Activated CD8-positive, alpha-beta memory T cell treated with anti-CD3 and anti-CD28 coated beads for 4 hours (primary cell): ENCODE measurements at regions not wholly inside any gene's neighbourhood (a gene's known extent, or its start where the extent isn't known, plus 50 kb on each side); places are given as distances from the start of the nearest gene placed in this dataset.
A peak's percentile ranks its signal among the peaks of the same experiment; 100 is the strongest.
"Not testable (repeated sequence)": the region's sequence is repeated elsewhere in the genome, so short reads cannot be mapped to it uniquely, and the experiment has no call there.

Experiments
- DNase-seq, 2 donors: peaks; one replicate each; pipeline ENCODE4 v3.0.0-alpha.2; 2020; ENCODE audit warnings: low read depth in 2 of 2

DNA sequence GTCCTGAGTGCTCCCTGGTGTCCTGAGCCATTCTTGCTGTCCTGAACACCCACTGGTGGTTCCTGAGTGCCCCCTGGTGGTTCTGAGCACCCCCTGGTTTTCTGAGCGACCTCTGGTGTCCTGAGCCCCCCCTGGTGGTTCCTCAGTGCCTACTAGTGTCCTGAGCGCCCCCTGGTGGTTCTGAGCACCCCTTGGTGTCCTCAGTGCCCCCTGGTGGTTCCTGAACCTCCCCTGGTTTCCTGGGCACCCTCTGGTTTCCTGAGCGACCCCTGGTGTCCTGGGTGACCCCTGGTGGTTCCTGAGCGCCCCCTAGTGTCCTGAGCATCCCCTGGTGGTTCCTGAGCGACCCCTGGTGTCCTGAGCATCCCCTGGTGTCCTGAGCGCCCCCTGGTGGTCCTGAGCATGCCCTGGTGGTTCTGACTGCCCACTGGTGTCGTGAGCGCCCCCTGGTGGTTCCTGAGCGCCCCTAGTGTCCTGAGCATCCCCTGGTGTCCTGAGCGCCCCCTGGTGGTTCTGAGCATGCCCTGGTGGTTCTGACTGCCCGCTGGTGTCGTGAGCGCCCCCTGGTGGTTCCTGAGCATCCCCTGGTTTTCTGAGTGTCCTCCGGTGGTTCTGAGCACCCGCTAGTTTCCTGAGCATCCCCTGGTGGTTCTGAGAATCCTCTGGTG lies 473.1 kb downstream of the TMEM121 start:
- peak in 1 of 2 donors; percentile 58 for DNase-seq

DNA sequence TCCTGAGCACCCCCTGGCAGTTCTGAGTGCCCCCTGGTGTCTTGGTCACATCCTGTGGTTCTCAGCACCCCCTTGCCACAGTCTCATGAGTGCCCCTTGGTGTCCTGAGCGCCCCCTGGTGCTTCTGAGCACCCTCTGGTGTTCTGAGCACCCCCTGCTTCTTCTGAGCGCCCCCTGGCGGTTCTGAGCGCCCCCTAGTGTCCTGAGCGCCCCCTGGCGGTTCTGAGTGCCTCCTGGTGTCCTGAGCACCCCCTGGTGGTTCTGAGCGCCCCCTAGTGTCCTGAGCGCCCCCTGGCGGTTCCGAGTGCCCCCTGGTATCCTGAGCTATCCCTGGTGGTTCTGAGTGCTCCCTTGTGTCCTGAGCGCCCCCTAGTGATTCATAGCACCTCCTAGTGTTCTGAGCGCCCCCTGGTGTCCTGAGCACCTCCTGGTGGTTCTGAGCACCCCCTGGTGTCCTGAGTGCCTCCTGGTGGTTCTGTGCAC lies 473.7 kb downstream of the TMEM121 start:
- DNase-seq = not testable (repeated sequence)

DNA sequence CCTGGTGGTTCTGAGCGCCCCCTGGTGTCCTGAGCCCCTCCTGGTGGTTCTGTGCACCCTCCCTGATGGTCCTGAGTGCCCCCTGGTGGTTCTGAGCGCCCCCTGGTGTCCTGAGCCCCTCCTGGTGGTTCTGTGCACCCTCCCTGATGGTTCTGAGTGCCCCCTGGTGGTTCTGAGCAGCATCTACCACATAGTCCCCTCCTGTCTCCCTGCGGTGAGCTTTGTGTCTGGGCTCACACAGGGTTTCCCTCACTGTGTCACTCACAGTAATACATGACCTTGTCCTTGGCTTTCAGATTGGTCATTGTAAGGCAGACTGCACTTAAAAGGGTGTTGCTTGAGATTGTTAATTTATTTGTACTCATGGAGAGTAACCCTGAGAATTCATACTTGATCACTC lies 474.9 kb downstream of the TMEM121 start:
- not testable (repeated sequence) for DNase-seq

DNA sequence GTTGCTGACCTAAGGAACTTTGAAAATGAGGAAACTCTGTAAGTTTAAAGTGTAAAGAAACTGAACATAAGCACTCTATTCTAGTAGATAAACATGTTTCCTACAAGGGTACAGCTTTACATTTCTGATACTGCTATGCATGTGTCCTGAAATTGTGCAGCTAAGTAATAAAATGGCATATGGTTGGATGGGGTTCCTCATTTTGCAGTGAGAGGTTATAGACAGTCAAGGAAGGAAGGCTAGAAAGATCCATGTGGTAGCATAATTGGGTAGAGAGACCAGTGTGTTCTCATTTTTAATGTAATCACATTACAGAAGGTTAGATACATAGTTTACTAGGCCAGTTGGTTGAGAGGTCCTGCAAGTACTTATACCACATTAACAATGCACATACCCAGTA lies 477.0 kb downstream of the TMEM121 start:
- DNase-seq = no peak

DNA sequence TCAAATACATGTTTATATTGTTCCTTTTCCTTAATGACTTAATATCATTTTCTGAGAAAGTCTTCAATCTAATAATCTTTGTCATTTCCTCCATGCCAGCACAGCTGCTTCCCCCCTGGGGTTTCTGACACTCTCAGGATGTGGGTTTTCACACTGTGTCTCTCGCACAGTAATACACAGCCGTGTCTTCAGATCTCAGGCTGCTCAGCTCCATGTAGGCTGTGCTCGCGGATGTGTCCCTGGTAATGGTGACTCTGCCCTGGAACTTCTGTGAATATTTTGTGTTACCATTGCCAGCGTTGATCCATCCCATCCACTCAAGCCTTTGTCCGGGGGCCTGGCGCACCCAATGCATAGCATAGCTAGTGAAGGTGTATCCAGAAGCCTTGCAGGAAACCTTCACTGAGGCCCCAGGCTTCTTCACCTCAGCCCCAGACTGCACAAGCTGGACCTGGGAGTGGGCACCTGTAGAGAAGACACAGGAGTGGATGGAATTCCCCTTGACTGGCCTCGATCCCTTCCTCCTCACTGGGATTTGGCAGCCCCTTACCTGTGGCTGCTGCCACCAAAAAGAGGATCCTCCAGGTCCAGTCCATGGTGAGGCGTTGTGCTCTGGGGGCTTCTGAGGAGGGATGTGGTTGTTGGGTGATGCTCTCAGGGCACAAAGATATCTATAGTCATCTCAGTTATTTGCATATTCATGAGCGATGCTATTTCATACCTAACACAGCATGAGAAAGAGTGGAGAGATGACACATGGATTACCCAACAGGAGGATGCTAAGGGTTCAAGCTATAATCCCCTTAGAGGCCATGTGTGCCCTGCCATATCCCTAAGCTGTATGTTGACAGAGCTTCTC lies 478.8 kb downstream of the TMEM121 start:
- DNase-seq = peak; percentile 34 to 54

DNA sequence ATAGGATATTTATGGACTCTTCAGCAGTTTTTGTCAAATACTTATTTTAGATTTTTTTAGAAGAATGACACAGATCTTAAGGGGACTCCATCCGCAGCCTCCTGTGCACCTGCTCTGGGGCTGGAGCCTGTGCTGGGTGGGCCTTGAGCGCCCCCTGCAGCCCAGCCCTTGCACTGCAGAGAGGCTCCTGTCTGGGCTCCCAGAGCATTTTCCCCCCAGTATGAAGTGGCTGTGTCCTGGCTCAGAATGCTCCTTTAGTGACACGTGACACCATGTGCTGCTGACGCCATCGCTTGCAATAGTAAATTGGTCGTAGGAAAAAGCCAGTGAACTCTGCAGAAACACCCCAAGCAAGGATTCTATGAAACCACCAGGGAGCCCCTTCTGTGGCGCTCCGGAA lies 479.7 kb downstream of the TMEM121 start:
- peak in 1 of 2 donors; percentile 39 for DNase-seq

DNA sequence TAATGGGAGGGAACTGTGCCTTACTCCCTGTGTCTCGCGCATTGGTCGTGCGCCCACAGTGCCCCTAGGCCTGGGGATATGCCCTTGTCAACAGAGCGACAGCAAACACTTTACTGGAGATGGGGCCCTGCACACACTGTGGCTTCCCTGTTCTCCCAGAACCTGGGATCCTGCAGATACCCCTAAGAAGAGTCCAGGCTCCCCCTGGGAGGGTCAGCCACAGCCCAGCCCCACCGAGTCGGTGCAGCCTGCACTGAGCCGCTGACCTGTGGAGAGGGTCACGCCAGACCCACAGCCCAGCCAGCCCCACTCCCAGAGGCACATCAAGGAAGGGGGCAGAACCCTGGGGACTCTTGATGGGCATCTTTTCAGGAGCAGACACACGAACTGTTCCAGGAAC lies 480.3 kb downstream of the TMEM121 start:
- DNase-seq = not testable (repeated sequence)

DNA sequence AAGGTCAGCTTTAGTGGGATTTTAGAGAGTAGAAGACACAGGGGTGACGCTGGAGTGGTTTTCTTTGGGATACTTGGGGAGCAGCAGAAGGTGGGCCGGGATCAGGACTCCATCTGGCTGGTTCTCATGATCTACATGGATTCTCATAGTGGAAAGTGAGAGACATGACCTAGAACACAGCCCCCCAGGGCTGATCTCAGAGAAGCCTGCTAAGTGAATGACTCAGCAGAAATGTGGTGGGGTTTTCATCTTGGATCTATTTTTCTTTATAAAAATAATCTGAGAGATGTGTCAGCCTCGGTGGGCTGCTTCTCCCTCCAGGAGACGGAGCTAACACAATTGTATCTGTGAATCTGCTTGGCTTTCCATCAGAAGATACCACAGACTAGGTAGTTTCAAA lies 484.4 kb downstream of the TMEM121 start:
- DNase-seq = no peak

DNA sequence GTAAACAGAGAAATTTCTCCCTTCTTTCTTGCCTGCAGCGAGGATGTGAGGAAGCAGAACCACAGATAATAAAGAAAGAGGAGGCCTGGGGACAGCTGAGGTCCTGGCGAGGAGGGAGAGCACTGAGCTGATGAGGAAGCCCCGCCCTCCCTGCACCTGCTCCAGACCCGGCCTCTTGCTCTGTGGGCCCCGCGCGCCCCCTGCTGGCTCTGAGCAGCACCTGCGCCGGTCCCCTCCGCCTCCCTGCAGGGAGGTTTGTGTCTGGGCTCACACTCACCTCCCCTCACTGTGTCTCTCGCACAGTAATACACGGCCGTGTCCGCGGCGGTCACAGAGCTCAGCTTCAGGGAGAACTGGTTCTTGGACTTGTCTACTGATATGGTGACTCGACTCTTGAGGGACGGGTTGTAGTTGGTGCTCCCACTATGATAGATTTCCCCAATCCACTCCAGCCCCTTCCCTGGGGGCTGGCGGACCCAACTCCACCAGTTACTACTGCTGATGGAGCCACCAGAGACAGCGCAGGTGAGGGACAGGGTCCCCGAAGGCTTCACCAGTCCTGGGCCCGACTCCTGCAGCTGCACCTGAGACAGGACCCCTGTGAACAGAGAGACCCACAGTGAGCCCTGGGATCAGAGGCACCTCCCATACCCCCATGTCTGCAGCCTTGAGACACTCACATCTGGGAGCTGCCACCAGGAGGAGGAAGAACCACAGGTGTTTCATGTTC lies 485.4 kb downstream of the TMEM121 start:
- peak; percentile 44 to 67 for DNase-seq

DNA sequence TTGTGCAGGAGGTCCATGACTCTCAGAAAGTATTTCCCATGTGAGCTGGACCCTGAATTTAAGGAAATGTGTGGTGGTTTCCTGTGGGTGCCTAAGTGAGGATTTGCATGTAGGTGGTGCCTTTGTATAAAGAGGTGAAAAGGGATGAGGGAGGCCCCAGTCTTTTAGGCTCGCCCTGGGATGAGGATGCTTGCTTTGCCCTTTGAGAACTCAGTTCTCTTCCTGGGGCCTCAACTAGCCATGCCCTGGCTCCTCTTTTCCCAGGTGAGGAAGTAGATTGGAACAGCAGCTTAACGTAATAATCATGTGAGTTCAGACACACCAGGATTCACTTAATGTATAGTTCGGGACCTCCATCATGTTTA lies 486.0 kb downstream of the TMEM121 start:
- not testable (repeated sequence) for DNase-seq

DNA sequence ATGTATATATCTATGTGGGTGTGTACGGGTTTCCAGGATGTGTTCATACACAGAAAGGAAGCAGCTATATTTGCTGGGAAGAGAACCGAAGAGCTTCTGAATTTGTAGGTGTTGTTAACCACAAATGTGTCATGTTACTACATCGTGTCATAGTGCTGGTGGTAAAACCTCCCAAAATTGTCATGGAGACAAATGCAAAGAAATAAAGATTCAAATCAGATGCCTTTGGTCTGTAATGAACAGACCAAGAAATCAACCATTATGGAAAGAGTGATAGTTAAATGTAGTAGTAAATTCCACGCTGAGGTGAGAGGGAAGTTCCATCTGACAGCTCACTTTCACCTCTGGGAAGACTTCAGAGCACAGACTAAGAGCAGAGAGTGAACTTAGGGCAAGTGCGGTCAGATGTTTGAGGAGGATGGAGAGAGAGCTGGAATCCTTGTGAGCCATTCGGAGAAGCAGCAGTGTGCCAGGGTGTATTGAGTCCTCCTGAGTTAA lies 487.5 kb downstream of the TMEM121 start:
- no peak for DNase-seq

DNA sequence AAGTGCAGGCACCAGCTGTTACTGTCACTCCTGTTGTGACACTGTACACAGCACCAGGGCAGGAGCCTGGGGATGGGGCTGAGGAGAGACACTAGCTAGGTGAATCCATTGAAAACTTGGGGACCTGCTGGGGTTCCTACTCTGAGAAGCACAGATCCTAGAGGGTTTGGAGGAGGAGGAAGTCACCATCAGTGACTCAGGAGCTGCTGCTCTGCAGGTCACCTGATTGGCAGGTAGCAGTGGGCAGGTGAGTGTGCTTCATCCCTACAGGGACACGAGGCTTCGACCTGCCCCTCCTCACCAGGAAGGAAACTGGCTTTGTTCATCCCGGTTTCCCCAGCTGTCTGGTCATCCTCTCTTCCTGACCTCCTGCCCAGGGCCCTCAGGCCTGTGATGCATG lies 491.6 kb downstream of the TMEM121 start:
- not testable (repeated sequence) for DNase-seq

DNA sequence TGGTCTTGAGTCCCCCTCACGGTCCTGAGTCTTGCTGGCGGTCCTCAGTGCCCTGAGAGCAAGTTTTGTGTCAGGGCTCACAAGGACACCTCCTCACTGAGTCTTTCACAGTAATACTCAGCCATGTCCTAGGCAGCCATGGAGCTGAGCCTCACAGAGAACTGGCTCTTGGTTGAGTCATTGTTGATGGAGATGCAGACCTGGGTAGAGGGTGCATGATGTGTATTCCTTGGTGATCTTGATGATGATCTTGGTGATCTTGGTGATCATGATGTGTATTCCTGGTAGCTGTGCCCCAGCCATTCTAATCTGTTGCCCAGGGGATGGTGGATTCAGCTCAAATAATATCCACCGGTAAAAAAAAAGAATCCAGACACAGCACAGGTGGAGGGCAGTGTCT lies 495.4 kb downstream of the TMEM121 start:
- DNase-seq = no peak

DNA sequence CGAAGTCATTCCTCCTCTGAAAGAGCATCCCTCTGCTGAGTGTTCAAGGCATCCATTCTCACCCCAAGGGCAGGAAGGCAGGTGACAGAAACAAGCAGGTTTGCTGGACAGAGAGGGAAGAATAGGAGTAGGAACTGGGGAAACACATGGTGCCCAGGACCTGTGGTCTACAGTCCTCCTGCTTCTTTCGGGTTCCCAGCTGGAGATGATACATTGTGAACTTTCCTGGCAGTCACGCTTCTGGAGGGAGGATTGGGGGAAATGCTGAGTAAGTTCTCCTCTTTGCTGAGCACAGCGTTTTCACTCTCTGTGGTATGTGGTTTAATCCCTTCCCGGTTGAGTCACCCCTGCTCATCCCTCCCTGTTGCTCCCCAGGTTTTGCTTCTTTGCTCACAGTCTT lies 496.3 kb downstream of the TMEM121 start:
- DNase-seq = not testable (repeated sequence)

DNA sequence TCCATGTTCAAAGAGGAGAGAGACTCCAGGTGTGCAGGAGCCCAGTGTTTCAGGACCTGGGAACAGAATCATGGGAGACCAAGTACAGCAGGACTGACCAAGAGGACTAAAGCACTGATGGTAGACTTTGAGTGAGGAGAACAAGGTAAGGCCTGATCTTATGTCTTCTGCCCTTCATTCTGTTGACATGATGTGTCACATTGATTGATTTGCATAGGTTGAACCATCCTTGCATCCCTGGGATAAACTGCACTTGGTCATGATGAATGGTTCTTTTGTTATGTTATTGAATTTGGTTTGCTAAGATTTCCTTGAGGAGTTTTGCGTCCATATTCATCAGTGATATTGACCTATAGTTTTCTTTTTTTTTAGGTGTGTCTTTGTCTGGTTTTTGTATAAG lies 497.0 kb downstream of the TMEM121 start:
- DNase-seq = no peak

DNA sequence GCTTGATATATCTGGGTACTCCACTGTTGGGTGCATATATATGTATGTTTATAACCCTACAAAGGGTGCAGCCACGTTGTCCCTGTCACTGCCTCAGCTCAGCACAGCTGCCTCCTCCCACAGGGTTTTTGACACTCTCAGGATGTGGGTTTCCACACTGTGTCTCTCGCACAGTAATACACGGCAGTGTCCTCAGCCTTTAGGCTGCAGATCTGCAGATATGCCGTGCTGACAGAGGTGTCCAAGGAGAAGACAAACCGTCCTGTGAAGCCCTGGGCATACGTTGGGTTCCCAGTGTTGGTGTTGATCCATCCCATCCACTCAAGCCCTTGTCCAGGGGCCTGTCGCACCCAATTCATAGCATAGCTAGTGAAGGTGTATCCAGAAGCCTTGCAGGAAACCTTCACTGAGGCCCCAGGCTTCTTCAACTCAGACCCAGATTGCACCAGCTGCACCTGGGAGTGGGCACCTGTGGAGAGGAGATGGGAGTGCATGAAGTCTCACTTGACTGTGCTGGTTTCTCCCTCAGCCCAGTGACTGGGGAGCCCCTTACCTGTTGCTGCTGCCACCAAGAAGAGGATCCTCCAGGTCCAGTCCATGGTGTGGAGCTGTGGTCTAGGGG lies 498.7 kb downstream of the TMEM121 start:
- DNase-seq = peak in 1 of 2 donors; percentile 13

DNA sequence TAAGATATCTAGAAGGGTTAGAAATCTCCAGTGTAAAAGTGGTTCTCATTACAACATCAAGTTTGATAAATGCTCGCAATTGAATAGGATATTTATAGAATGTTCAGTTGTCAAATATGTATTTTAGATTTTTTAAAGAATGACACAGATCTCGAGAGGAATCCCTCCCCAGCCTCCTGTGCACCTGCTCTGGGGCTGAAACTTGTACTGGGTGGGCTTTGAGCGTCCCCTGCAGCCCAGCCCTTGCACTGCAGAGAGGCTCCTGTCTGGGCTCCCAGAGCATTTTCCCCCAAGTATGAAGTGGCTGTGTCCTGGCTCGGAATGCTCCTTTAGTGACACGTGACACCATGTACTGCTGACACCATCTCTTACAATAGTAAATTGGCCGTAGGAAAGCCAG lies 499.6 kb downstream of the TMEM121 start:
- no peak for DNase-seq

DNA sequence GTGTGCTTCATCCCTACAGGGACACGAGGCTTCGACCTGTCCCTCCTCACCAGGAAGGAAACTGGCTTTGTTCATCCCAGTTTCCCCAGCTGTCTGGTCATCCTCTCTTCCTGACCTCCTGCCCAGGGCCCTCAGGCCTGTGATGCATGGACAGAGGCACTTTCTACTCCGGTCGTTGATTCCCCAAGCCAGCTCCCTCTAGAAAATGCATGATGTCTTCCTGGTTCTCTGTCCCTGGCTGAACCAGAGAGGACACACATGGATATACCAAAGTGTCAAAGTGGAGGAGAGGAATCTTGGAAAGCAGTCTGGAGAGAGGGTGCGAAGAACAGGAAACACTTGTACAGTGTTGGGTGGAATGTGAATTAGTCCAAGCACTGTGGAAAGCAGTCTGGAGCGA lies 501.4 kb downstream of the TMEM121 start:
- not testable (repeated sequence) for DNase-seq

DNA sequence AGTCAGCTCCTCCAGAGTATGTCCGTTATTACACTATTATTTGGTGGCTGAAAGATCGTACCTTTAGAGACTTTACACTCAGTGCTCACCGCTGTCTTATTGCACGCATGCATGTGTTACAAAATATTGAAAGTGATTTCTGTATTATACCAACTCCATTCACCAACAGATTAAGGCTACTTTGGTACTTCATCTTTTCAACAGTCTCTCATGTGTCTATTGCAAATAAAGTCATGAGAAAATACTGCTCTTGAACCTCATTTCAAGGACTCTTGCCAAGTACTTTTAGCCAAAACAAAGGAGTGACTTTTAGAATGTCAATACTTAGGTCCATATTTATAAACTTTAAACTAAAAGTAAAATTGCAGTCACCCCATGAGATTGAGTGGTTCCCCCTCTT lies 503.6 kb downstream of the TMEM121 start:
- no peak for DNase-seq

DNA sequence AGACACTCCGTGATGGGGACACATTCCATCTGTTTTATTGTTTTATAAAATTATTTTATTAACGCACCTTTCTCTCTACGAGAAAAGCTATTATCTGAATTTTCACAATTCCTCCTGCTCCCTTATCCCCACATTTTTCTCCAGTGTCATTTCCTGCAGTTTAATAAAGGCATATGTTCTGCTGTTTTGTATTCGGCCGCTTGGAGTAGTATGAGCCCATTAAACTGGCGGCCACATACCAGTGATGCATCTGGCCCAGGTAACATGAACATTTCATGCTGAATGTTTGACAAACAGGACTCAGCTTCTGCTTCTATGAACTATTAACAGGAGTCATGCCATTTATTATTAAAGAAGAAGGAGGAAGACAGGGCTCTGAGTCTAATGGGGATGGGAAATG lies 511.0 kb downstream of the TMEM121 start:
- DNase-seq = no peak

DNA sequence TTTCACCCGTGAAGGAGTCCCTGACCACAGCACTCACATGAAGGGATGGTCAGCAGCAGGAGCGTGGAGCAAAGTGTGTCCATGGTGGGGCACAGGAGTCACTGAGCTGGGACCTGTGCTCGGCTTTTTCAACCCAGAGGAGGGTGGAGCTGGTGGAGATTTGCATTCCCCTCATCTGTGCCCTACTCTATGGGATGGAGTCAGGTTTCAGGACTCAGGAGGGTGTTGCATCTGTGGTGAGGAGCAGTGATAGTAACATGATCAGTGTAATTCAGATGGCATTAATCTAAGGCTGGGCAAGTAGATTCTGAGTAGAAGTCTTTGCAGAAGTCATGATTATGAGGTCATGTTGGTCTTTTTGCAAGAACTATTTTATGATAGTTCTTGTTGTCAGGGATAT lies 511.9 kb downstream of the TMEM121 start:
- DNase-seq = no peak

DNA sequence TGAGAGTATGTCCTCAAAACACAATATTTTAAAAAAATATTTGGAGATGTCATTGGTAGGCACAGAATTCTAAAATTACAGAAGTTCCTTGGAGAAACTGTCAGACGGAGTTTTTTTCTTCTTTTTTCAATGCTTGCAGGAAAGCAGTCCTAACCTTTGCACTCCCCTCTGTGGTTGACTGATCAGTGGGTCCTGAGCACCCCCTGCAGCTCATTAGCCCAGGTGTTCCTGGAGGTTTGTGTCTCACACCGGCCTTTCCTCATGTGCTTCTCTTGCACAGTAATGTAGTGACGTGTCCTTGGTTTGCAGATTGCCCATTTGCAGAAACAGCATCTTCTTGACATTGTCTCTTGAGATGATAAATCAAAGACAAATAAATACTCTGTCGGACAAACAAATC lies 513.0 kb downstream of the TMEM121 start:
- DNase-seq = peak; percentile 15 to 16
